GM12878 (cell line): ENCODE measurements at regions not wholly inside any gene's neighbourhood (a gene's known extent, or its start where the extent isn't known, plus 50 kb on each side); places are given as distances from the start of the nearest gene placed in this dataset.

Source experiments
- ATAC-seq: fragments of 200-7000 bp; cut with Tn5 transposase; 3 replicates; pipeline ENCODE4 v1.9.1; 2020; ENCODE audit warnings: mild to moderate bottlenecking, moderate library complexity
- BruUV-seq: library from RNA; stranded (reverse); fragments of 400-500 nt; replicated peaks from 2 replicates; lab custom pipeline; 2021; lab: Mats Ljungman, UMichigan
- CTCF ChIA-PET: fragments of 300-600 bp; sonication (Branson Sonifier 250); formaldehyde crosslinking; extraction: SDS; loops from one replicate; lab custom pipeline; 2021; ENCODE audit warnings: inconsistent platforms; lab: Yijun Ruan, JAX
- POLR2A ChIA-PET: fragments of 350-600 bp; formaldehyde crosslinking; extraction: SDS; loops from one replicate; lab custom pipeline; 2021; ENCODE audit warnings: inconsistent platforms; lab: Charles Lee
- RAD21 ChIA-PET: fragments of 300-600 bp; sonication (Branson Sonifier 250); formaldehyde crosslinking; loops from one replicate; lab custom pipeline; 2023; ENCODE audit warnings: antibody characterized with exemption; ENCODE audit not compliant: unreplicated experiment; lab: Charles Lee
- SMC1A ChIA-PET: fragments of 300-600 bp; sonication (Branson Sonifier 250); formaldehyde crosslinking; loops from one replicate; lab custom pipeline; 2023; ENCODE audit not compliant: unreplicated experiment, uncharacterized antibody; lab: Charles Lee
- DNase-seq: peaks from one replicate; pipeline ENCODE4 v3.0.0-alpha.2; 2011; ENCODE audit warnings: low read depth, low spot score
- FAIRE-seq: peaks from 3 replicates; lab custom pipeline; 2011; peaks lifted over from hg19 to GRCh38; lab: Jason Lieb, UNC
- H2AFZ ChIP-seq: 2 replicates; pipeline ENCODE4 v1.6.0; 2011; ENCODE audit warnings: low read depth, low read length, control low read depth; ENCODE audit not compliant: control insufficient read depth
- H3K27ac ChIP-seq: 2 replicates; pipeline ENCODE4 v1.5.1; 2011; ENCODE audit warnings: control low read depth; ENCODE audit not compliant: control insufficient read depth, insufficient read depth
- H3K27me3 ChIP-seq, 2 experiments: replicated peaks in 1 of 2; 2 replicates each; pipeline versions ENCODE4 v1.6.0 to v1.6.1; 2011; ENCODE audit warnings: low read length in 1 of 2; ENCODE audit not compliant: control insufficient read depth in 2 of 2, insufficient read depth in 2 of 2
- H3K36me3 ChIP-seq, 2 experiments: 2 replicates each; pipeline ENCODE4 v1.5.1; 2011; ENCODE audit warnings: low read length in 1 of 2; ENCODE audit not compliant: control insufficient read depth in 2 of 2, insufficient read depth in 2 of 2
- H3K4me1 ChIP-seq: 2 replicates; pipeline ENCODE4 v1.6.1; 2011; ENCODE audit warnings: mild to moderate bottlenecking, low read length, moderate library complexity, mixed read lengths; ENCODE audit not compliant: control insufficient read depth, insufficient read depth
- H3K4me2 ChIP-seq: 2 replicates; pipeline ENCODE4 v1.6.0; 2011; ENCODE audit warnings: control low read depth; ENCODE audit not compliant: control insufficient read depth, insufficient read depth
- H3K4me3 ChIP-seq: fragments of 200-600 bp; sonication (generic); 2 replicates; pipeline ENCODE4 v1.5.1; 2016
- H3K79me2 ChIP-seq: 2 replicates; pipeline ENCODE4 v1.6.0; 2011; ENCODE audit warnings: low read length; ENCODE audit not compliant: control insufficient read depth, insufficient read depth
- H3K9ac ChIP-seq: 2 replicates; pipeline ENCODE4 v1.8.0; 2011; ENCODE audit warnings: low read length, control low read depth, mixed read lengths; ENCODE audit not compliant: control insufficient read depth, insufficient read depth
- H3K9me3 ChIP-seq: replicated peaks from 3 replicates; pipeline ENCODE4 v1.5.1; 2011; ENCODE audit warnings: mild to moderate bottlenecking, low read length; ENCODE audit not compliant: control insufficient read depth, insufficient read depth
- H4K20me1 ChIP-seq: 2 replicates; pipeline ENCODE4 v1.6.0; 2011; ENCODE audit not compliant: control insufficient read depth, insufficient read depth
- ASH2L ChIP-seq: fragments of 300-600, 200-600 bp; sonication (generic); IDR thresholded peaks from 2 replicates; pipeline ENCODE4 v1.6.1; 2017; ENCODE audit warnings: low read depth, mild to moderate bottlenecking, borderline replicate concordance
- FOS ChIP-seq: IDR thresholded peaks from 3 replicates; pipeline ENCODE4 v1.6.1; 2011; ENCODE audit warnings: borderline replicate concordance; ENCODE audit not compliant: insufficient read length; ENCODE audit errors: extremely low read depth
- HDAC6 ChIP-seq: fragments of 200-600 bp; sonication (generic); IDR thresholded peaks from one replicate; pipeline ENCODE4 v1.8.0; 2017; ENCODE audit warnings: antibody characterized with exemption; ENCODE audit not compliant: unreplicated experiment
- SREBF2 ChIP-seq: IDR thresholded peaks from 2 replicates; pipeline ENCODE4 v1.6.1; 2012; ENCODE audit warnings: mild to moderate bottlenecking, low read length
- WGBS: methylation state at CpG from one replicate; pipeline ENCODE4 v1.1.6; 2016; ENCODE audit warnings: low lambda C conversion rate; ENCODE audit not compliant: insufficient replicate concordance, insufficient coverage; ENCODE audit errors: missing lambda C conversion rate; 5-methylcytosine and 5-hydroxymethylcytosine counted together
- in situ Hi-C: fragments of 300-500 bp; cut with MboI; formaldehyde crosslinking; loops from 9 replicates; pipeline ENCODE4 v1.14.3; 2018; ENCODE audit warnings: mixed read lengths
- intact Hi-C: fragments of 100-400 bp; cut with micrococcal nuclease; formaldehyde crosslinking; loops from one replicate; pipeline ENCODE4 v1.14.2; 2022; ENCODE audit not compliant: unreplicated experiment
- TF ChIP-seq, protein P1 (sequence below): fragments of 450-650 bp; formaldehyde crosslinking; IDR thresholded peaks from 2 replicates; pipeline ENCODE4 v1.4.0; 2020; ENCODE audit warnings: mild to moderate bottlenecking, moderate library complexity
- TF ChIP-seq, protein P2 (sequence below): fragments of 450-650 bp; formaldehyde crosslinking; IDR thresholded peaks from 2 replicates; pipeline ENCODE4 v1.5.0; 2022; ENCODE audit warnings: mild to moderate bottlenecking, missing genetic modification characterization
- TF ChIP-seq, protein P3 (sequence below): IDR thresholded peaks from 2 replicates; pipeline ENCODE4 v1.6.1; 2011; ENCODE audit warnings: low read depth, mild to moderate bottlenecking, low read length, moderate library complexity, borderline replicate concordance; ENCODE audit errors: extremely low read depth

DNA sequence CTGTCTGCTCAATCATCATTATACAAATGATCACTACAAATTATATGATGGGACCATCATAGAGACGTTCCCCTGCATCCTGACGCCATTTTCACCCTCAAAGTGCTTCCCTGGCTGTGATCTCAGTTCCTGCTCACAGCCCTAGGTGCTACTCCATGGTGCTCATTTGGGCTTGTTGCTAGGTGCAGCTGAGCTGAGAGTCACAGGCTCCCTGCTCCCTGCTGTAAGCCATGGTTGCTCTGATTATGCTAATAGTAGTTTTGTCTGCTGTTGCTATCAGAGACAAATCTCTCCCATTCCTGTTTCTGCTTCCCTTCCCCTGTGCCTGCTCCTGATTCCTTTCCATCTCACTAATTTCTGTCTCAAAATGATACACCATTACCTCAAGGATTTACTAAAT lies 474.3 kb downstream of the METTL15 start:
- Histone ChIP-seq H3K9me3 (no peaks in the 10 kb centered on the region), H3K4me1 (no peaks in the 10 kb centered on the region), H2AFZ (no peak overlapping the region), H3K4me2 (no peak overlapping the region), H3K27ac (no peak overlapping the region), H3K79me2 (no peaks in the 10 kb centered on the region), H3K27me3 (no peaks in the 10 kb centered on the region; a peak in 1 of 4 replicates), H3K9ac (no peak overlapping the region), H3K36me3 (no peaks in the 10 kb centered on the region), H4K20me1 (no peaks in the 10 kb centered on the region), H3K4me3 (no peak overlapping the region)
- ChIA-PET RAD21 (no interaction called here), CTCF (no interaction called here), POLR2A (no interaction called here), SMC1A (no interaction called here)
- FAIRE-seq (no peak), ATAC-seq (no peak), DNase-seq (no peak)
- 0% methylated on average over 2 of the region's 2 CpGs for WGBS
- BruUV-seq = no TSS peak
- intact Hi-C loops (no loop called here), in situ Hi-C loops (no loop called here)
- no peak for TF ChIP-seq SREBF2
- TF ChIP-seq, protein P1, sequence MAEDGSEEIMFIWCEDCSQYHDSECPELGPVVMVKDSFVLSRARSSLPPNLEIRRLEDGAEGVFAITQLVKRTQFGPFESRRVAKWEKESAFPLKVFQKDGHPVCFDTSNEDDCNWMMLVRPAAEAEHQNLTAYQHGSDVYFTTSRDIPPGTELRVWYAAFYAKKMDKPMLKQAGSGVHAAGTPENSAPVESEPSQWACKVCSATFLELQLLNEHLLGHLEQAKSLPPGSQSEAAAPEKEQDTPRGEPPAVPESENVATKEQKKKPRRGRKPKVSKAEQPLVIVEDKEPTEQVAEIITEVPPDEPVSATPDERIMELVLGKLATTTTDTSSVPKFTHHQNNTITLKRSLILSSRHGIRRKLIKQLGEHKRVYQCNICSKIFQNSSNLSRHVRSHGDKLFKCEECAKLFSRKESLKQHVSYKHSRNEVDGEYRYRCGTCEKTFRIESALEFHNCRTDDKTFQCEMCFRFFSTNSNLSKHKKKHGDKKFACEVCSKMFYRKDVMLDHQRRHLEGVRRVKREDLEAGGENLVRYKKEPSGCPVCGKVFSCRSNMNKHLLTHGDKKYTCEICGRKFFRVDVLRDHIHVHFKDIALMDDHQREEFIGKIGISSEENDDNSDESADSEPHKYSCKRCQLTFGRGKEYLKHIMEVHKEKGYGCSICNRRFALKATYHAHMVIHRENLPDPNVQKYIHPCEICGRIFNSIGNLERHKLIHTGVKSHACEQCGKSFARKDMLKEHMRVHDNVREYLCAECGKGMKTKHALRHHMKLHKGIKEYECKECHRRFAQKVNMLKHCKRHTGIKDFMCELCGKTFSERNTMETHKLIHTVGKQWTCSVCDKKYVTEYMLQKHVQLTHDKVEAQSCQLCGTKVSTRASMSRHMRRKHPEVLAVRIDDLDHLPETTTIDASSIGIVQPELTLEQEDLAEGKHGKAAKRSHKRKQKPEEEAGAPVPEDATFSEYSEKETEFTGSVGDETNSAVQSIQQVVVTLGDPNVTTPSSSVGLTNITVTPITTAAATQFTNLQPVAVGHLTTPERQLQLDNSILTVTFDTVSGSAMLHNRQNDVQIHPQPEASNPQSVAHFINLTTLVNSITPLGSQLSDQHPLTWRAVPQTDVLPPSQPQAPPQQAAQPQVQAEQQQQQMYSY (CRISPR knock-in tag) = no peak
- no peak for TF ChIP-seq ASH2L
- TF ChIP-seq, protein P2, sequence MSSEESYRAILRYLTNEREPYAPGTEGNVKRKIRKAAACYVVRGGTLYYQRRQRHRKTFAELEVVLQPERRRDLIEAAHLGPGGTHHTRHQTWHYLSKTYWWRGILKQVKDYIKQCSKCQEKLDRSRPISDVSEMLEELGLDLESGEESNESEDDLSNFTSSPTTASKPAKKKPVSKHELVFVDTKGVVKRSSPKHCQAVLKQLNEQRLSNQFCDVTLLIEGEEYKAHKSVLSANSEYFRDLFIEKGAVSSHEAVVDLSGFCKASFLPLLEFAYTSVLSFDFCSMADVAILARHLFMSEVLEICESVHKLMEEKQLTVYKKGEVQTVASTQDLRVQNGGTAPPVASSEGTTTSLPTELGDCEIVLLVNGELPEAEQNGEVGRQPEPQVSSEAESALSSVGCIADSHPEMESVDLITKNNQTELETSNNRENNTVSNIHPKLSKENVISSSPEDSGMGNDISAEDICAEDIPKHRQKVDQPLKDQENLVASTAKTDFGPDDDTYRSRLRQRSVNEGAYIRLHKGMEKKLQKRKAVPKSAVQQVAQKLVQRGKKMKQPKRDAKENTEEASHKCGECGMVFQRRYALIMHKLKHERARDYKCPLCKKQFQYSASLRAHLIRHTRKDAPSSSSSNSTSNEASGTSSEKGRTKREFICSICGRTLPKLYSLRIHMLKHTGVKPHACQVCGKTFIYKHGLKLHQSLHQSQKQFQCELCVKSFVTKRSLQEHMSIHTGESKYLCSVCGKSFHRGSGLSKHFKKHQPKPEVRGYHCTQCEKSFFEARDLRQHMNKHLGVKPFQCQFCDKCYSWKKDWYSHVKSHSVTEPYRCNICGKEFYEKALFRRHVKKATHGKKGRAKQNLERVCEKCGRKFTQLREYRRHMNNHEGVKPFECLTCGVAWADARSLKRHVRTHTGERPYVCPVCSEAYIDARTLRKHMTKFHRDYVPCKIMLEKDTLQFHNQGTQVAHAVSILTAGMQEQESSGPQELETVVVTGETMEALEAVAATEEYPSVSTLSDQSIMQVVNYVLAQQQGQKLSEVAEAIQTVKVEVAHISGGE (CRISPR knock-in tag) = no peak
- no peak for TF ChIP-seq FOS
- TF ChIP-seq HDAC6 = no peak
- TF ChIP-seq, protein P3, sequence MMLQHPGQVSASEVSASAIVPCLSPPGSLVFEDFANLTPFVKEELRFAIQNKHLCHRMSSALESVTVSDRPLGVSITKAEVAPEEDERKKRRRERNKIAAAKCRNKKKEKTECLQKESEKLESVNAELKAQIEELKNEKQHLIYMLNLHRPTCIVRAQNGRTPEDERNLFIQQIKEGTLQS = no peak
